Suprapubic skin (tissue), 4 donors: ENCODE measurements at regions not wholly inside any gene's neighbourhood (a gene's known extent, or its start where the extent isn't known, plus 50 kb on each side); places are given as distances from the start of the nearest gene placed in this dataset.

Experiments used
- DNase-seq, 2 donors: peaks; one replicate each; pipeline ENCODE4 v3.0.0-alpha.2; 2019; ENCODE audit warnings: low spot score in 2 of 2
- H3K27ac ChIP-seq: fragments of 200-600 bp; sonication (generic); one replicate; pipeline ENCODE4 v1.5.1; 2019
- H3K27me3 ChIP-seq: fragments of 200-600 bp; sonication (generic); one replicate; pipeline ENCODE4 v1.5.1; 2019
- H3K36me3 ChIP-seq: fragments of 200-600 bp; sonication (generic); one replicate; pipeline ENCODE4 v1.5.1; 2019
- H3K4me1 ChIP-seq: fragments of 200-600 bp; sonication (generic); one replicate; pipeline ENCODE4 v1.5.1; 2019
- H3K4me3 ChIP-seq: fragments of 200-600 bp; sonication (generic); one replicate; pipeline ENCODE4 v1.5.1; 2019; ENCODE audit warnings: mild to moderate bottlenecking
- H3K9me3 ChIP-seq: fragments of 200-600 bp; sonication (generic); one replicate; pipeline ENCODE4 v1.5.1; 2019
- CTCF ChIP-seq, 2 donors: fragments of 200-600 bp in 1 of 2; fragments of 450-650 bp in 1 of 2; sonication (generic) in 1 of 2; IDR thresholded peaks; one replicate each; pipeline ENCODE4 v1.5.1; 2016 to 2019; ENCODE audit warnings: antibody characterized with exemption in 2 of 2, mild to moderate bottlenecking in 1 of 2, moderate library complexity in 1 of 2
- EP300 ChIP-seq: sonication (generic); formaldehyde crosslinking; IDR thresholded peaks from one replicate; pipeline ENCODE4 v1.6.1; 2017; ENCODE audit warnings: antibody characterized with exemption
- POLR2A ChIP-seq, 2 donors: fragments of 450-650 bp; IDR thresholded peaks; one replicate each; pipeline ENCODE4 v1.6.1; 2017; ENCODE audit warnings: antibody characterized with exemption in 2 of 2, mild to moderate bottlenecking in 2 of 2, moderate library complexity in 2 of 2
- POLR2AphosphoS5 ChIP-seq, 3 donors: sonication (generic); formaldehyde crosslinking; IDR thresholded peaks; one replicate each; pipeline ENCODE4 v1.6.1; 2017; ENCODE audit warnings: antibody characterized with exemption in 3 of 3
- WGBS: methylation state at CpG from one replicate; pipeline ENCODE4 v1.1.5; 2018; 5-methylcytosine and 5-hydroxymethylcytosine counted together

- no peak overlapping the region for H3K4me3 ChIP-seq
- TF ChIP-seq CTCF (IDR thresholded peaks at IDR 0.05), result peak; percentile 19 to 57
- no peak for TF ChIP-seq POLR2A (IDR thresholded peaks at IDR 0.05)
- H3K27me3 ChIP-seq, result no peaks in the 10 kb centered on the region
- H3K4me1 ChIP-seq, result no peaks in the 10 kb centered on the region
- H3K36me3 ChIP-seq, result no peaks in the 10 kb centered on the region
- no peak for DNase-seq
- H3K27ac ChIP-seq, result no peak overlapping the region
- H3K9me3 ChIP-seq, result no peaks in the 10 kb centered on the region
- WGBS, result 65% methylated on average over 8 of the region's 8 CpGs
Measured at GRCh38 chr5:18305288-18305924, 671.1 kb downstream of the TAF11L14 start.

- 61% methylated on average over 3 of the region's 3 CpGs for WGBS
- Histone ChIP-seq H3K27me3 (no peaks in the 10 kb centered on the region), H3K27ac (no peak overlapping the region), H3K4me1 (no peaks in the 10 kb centered on the region), H3K9me3 (no peaks in the 10 kb centered on the region), H3K36me3 (no peaks in the 10 kb centered on the region), H3K4me3 (no peak overlapping the region)
- TF ChIP-seq POLR2AphosphoS5 (IDR thresholded peaks at IDR 0.05) (no peak), EP300 (no peak), CTCF (IDR thresholded peaks at IDR 0.05) (no peak), POLR2A (IDR thresholded peaks at IDR 0.05) (no peak)
- DNase-seq, result no peak
Measured at GRCh38 chr5:18311266-18311665, 677.0 kb downstream of the TAF11L14 start.

GRCh38 chr5:18312016-18312415 lies 677.8 kb downstream of the TAF11L14 start:
- Histone ChIP-seq H3K4me3 (no peak overlapping the region), H3K9me3 (no peaks in the 10 kb centered on the region), H3K27me3 (no peaks in the 10 kb centered on the region), H3K4me1 (no peaks in the 10 kb centered on the region), H3K36me3 (no peaks in the 10 kb centered on the region), H3K27ac (no peak overlapping the region)
- TF ChIP-seq POLR2A (IDR thresholded peaks at IDR 0.05), result no peak
- TF ChIP-seq POLR2AphosphoS5 (IDR thresholded peaks at IDR 0.05), result no peak
- no peak for TF ChIP-seq CTCF (IDR thresholded peaks at IDR 0.05)
- no peak for TF ChIP-seq EP300
- WGBS, result 92% methylated on average over 1 of the region's 1 CpG
- no peak for DNase-seq

DNA sequence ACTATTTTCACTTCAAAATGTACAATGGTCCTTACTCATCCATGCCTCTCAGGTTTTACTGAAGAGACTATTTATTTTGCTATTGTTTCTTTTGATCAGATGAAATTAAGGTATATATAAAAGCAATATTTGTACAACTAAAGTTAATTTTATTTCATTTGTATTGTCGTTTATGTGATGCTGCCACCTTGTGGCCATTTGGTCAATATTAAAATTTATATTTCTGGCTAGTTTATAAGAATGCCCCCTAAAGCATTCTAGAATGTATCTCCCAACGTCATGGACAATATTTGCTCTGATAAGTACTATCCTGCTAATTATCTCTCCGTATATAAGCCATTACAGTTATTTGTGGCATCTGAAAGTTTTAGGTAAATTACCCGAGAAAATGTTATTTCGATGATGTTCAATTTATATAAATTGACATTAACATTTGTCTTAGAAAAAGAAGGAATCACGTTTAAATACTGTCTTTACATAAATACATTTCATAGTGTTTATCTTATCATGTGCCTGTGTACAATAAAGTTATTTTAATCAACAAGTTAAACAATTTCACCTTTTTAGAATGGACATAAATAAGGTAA lies 680.0 kb downstream of the TAF11L14 start:
- no peaks in the 10 kb centered on the region for H3K9me3 ChIP-seq
- no peak for DNase-seq
- H3K4me1 ChIP-seq, result no peaks in the 10 kb centered on the region
- H3K27me3 ChIP-seq, result no peaks in the 10 kb centered on the region
- H3K27ac ChIP-seq, result no peak overlapping the region
- TF ChIP-seq POLR2A (IDR thresholded peaks at IDR 0.05) (no peak), CTCF (IDR thresholded peaks at IDR 0.05) (peak in 1 of 2 donors; percentile 20)
- no peaks in the 10 kb centered on the region for H3K36me3 ChIP-seq
- WGBS, result 38% methylated on average over 6 of the region's 6 CpGs
- H3K4me3 ChIP-seq, result no peak overlapping the region

DNA sequence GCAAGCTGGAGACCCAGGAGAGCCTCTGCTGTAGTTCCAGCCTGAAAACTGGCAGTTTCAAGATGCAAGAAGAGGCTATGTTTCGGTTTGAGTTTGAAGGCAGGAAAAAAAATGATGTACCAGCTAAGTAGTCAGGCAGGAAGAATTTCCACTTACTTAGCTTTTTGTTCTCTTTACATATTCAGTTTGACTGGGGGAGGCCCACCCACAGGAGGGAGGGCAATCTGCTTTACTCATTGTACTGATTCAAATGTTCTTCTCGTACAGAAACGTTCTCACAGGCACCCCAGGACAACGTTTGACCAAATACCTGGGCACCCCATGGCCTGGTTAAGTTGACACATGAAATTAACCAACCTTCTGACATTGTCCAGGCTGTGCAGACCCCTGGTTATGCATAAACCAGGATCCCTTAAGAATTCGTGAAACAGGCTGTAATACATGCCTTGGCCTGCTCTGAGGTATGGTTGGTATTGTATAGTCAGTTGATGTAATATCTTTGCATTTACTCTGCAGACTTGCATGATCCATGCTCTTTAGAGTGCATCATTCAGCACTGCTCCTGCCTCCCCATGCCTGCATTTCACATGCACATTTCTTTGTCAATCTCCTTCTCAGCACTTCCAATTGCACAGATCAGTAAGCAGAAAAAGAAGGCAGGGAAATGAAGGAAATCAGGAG lies 687.1 kb downstream of the TAF11L14 start:
- H3K9me3 ChIP-seq, result no peaks in the 10 kb centered on the region
- TF ChIP-seq CTCF (IDR thresholded peaks at IDR 0.05) (no peak), EP300 (no peak), POLR2AphosphoS5 (IDR thresholded peaks at IDR 0.05) (no peak), POLR2A (IDR thresholded peaks at IDR 0.05) (no peak)
- no peaks in the 10 kb centered on the region for H3K4me1 ChIP-seq
- 78% methylated on average over 5 of the region's 5 CpGs for WGBS
- DNase-seq, result no peak
- no peak overlapping the region for H3K4me3 ChIP-seq
- H3K36me3 ChIP-seq, result no peaks in the 10 kb centered on the region
- H3K27me3 ChIP-seq, result no peaks in the 10 kb centered on the region
- H3K27ac ChIP-seq, result no peak overlapping the region
